ENCODE measurements at regions not wholly inside any gene's neighbourhood (a gene's known extent, or its start where the extent isn't known, plus 50 kb on each side); places are given as distances from the start of the nearest gene placed in this dataset.

GRCh38 chr7:12884033-12884432 is 196.6 kb downstream of the ARL4A start:
- no peak for TF ChIP-seq CTCF (conservative IDR thresholded peaks at IDR 0.05; ENCODE audit: low read depth, low read length)
- no peak for TF ChIP-seq EZH2 (IDR thresholded peaks at IDR 0.05; ENCODE audit: borderline replicate concordance, low read depth, low read length, poor library complexity, severe bottlenecking)
